ENCODE measurements at regions not wholly inside any gene's neighbourhood (a gene's known extent, or its start where the extent isn't known, plus 50 kb on each side); places are given as distances from the start of the nearest gene placed in this dataset.

DNA sequence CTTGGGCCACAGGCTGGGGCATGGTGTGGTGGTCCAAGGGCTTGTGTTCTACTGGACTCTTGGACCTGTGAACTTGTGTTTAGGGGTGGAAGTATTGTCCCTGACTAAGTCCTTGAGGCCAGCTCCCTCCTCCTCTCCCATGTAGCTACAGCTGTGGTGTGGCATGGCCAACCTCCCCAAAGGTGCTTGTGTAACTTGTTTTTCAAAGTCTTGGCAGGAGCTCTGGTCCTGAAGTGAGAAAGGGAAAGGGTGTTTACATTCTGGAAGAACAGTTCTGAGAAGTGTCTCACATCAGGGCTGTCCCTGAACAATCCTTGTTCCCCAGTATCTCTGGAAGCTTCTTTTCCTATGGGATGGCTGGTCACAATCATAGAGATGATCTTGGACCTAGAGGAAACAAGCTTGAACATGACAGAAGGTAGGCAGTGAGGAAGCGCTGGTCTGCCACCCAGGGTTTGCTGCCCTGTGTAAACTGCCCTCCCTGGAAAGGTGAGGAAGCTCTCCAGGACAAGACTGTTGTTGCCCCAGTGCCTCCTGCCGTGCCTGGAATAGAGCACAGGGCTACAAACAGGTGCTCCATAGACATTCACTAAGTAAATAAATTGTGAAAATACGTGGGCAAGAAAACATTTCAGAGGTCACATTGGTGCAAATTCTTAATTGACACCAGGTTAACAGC lies 64.6 kb upstream of the KLF9 start:
- DNase-seq (ENCODE audit: low read depth) = no peak

DNA sequence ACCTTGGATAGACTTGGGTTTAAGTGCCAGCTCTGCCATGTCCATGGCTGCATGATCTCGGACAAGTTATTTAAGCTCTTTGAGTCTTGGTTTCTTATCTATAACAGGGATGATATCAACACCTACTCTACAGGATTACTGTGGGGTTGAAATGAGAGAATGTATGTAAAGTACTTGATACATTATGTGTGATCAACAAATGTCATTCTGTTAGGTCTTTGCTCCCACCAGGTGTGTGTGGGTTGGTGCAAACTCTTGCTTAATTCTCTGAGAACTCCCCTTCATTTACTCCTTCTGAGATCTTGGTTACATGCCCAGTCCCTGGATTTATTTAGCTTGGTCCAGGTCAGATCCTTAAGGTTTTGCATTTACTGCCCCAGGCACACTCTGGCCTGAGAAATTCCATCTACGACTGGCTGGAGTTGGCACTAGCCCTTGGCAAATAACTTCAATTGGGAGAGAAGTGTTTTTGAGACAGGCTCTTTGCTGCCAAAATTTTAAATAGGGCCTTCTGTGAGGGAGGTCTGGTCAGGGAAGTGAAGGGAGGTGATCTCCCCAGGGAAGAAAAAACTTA lies 63.5 kb upstream of the KLF9 start:
- TF ChIP-seq, protein P1, sequence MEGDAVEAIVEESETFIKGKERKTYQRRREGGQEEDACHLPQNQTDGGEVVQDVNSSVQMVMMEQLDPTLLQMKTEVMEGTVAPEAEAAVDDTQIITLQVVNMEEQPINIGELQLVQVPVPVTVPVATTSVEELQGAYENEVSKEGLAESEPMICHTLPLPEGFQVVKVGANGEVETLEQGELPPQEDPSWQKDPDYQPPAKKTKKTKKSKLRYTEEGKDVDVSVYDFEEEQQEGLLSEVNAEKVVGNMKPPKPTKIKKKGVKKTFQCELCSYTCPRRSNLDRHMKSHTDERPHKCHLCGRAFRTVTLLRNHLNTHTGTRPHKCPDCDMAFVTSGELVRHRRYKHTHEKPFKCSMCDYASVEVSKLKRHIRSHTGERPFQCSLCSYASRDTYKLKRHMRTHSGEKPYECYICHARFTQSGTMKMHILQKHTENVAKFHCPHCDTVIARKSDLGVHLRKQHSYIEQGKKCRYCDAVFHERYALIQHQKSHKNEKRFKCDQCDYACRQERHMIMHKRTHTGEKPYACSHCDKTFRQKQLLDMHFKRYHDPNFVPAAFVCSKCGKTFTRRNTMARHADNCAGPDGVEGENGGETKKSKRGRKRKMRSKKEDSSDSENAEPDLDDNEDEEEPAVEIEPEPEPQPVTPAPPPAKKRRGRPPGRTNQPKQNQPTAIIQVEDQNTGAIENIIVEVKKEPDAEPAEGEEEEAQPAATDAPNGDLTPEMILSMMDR (IDR thresholded peaks at IDR 0.05; ENCODE audit: insufficient read depth, low read length, poor library complexity, severe bottlenecking) = no peak
- DNase-seq (ENCODE audit: low read depth) = no peak
- H3K4me3 ChIP-seq (ENCODE audit: low read depth, low read length) = no peak overlapping the region
- no peaks in the 10 kb centered on the region for H3K27me3 ChIP-seq (ENCODE audit: control insufficient read depth, insufficient read depth, low read length)
- H3K36me3 ChIP-seq (ENCODE audit: control insufficient read depth, insufficient read depth, low read length) = no peaks in the 10 kb centered on the region

More for the DNA sequence above, 64.6 kb upstream of the KLF9 start:
- TF ChIP-seq, protein P1 (IDR thresholded peaks at IDR 0.05; ENCODE audit: insufficient read depth, low read length, poor library complexity, severe bottlenecking) = no peak
- no peaks in the 10 kb centered on the region for H3K36me3 ChIP-seq (ENCODE audit: control insufficient read depth, insufficient read depth, low read length)
- H3K4me3 ChIP-seq (ENCODE audit: low read depth, low read length) = no peak overlapping the region
- no peaks in the 10 kb centered on the region for H3K27me3 ChIP-seq (ENCODE audit: control insufficient read depth, insufficient read depth, low read length)

DNA sequence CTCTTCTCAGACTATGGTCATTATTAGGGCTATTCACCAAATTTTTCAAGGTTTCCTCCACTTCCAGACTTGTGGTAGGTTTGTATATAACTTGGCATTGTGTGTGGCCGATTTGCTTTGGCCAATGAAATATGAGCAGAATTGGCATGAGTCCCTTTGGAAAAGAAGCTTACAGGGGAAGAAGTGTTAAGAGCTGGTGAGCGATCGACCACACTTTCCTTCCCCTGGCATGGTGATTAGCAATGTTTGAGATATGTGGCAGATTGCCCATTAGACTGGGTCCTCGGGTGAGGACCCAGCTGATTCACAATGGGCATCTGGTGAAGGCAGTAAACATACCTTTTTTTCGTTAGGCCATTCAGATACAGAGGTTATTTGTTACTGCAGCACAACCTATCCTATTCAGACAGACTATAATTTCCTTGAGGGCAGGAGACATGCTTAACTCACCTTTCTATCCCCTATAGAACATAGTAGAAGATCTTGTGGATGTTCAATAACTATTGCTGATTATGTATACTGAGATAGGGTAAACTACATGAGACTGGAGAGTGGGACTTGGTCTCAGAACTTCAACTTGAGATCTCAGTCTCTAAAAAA lies 62.8 kb upstream of the KLF9 start:
- TF ChIP-seq, protein P1 (IDR thresholded peaks at IDR 0.05; ENCODE audit: insufficient read depth, low read length, poor library complexity, severe bottlenecking) = no peak
- Histone ChIP-seq H3K27me3 (ENCODE audit: control insufficient read depth, insufficient read depth, low read length) (no peaks in the 10 kb centered on the region), H3K4me3 (ENCODE audit: low read depth, low read length) (no peak overlapping the region), H3K36me3 (ENCODE audit: control insufficient read depth, insufficient read depth, low read length) (no peaks in the 10 kb centered on the region)
- DNase-seq (ENCODE audit: low read depth) = no peak

DNA sequence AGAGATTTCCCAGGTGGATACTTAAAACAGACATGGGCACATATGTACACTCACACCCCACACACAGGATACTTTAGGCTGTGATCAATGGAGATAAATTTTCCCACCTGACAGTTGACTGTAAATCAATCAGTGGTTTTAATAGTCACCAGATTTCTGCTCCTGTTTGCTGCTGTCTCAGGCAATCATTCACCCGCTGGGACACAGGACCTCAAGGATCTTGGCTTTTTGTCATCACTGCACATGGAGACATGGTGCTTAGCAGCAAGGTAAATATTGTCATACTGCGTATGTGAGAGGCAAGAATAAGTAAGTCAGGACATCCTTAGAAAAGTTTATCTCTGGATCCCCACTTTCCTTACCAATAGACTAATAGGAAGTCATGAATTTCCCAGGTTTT lies 60.8 kb upstream of the KLF9 start:
- DNase-seq (ENCODE audit: low read depth) = peak; percentile 45
- Histone ChIP-seq H3K27me3 (ENCODE audit: control insufficient read depth, insufficient read depth, low read length) (no peaks in the 10 kb centered on the region), H3K4me3 (ENCODE audit: low read depth, low read length) (no peak overlapping the region), H3K36me3 (ENCODE audit: control insufficient read depth, insufficient read depth, low read length) (no peaks in the 10 kb centered on the region)
- TF ChIP-seq, protein P1 (IDR thresholded peaks at IDR 0.05; ENCODE audit: insufficient read depth, low read length, poor library complexity, severe bottlenecking) = no peak

DNA sequence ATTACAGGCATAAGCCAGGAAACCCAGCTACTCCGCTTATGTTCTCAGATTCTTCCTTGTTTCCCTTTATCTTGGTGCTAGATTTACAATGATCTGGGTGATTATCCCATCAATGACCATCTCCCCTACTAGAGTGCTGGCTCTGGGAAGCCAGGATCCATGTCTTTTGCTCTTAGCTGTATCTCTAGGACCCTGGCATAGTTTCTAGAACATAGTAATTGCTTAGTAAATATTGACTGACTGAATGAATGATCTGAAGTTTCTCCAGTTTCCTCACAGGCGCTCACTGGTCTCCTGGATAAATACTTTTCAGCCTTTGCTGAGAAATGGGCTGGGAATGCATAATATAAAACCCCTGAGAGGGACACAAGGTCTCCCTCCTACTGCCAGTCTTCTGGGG lies 60.0 kb upstream of the KLF9 start:
- no peak overlapping the region for H3K4me3 ChIP-seq (ENCODE audit: low read depth, low read length)
- TF ChIP-seq, protein P1 (IDR thresholded peaks at IDR 0.05; ENCODE audit: insufficient read depth, low read length, poor library complexity, severe bottlenecking) = no peak
- DNase-seq (ENCODE audit: low read depth) = no peak
- H3K27me3 ChIP-seq (ENCODE audit: control insufficient read depth, insufficient read depth, low read length) = no peaks in the 10 kb centered on the region
- no peaks in the 10 kb centered on the region for H3K36me3 ChIP-seq (ENCODE audit: control insufficient read depth, insufficient read depth, low read length)
